HG03060 (cell line): ENCODE measurements at regions not wholly inside any gene's neighbourhood (a gene's known extent, or its start where the extent isn't known, plus 50 kb on each side); places are given as distances from the start of the nearest gene placed in this dataset.

Experiments used
- ATAC-seq: cut with Tn5 transposase; IDR thresholded peaks from one replicate; pipeline ENCODE4 v1.9.1; 2021; ENCODE audit warnings: low read depth, moderate number of reproducible peaks; ENCODE audit not compliant: unreplicated experiment

- no peak for ATAC-seq
Observed at GRCh38 chr7:106774768-106775551, 90.1 kb upstream of the PIK3CG start.

GRCh38 chr7:106775552-106775936, 89.5 kb upstream of the PIK3CG start:
- ATAC-seq: no peak

- ATAC-seq: no peak
Observed at GRCh38 chr7:106775975-106776607, 89.0 kb upstream of the PIK3CG start.

GRCh38 chr7:106776618-106777347, 88.3 kb upstream of the PIK3CG start:
- ATAC-seq: no peak

- ATAC-seq: no peak
Observed at GRCh38 chr7:106777674-106778299, 87.3 kb upstream of the PIK3CG start.

GRCh38 chr7:106778656-106779250, 86.3 kb upstream of the PIK3CG start:
- ATAC-seq: no peak

GRCh38 chr7:106779877-106780276, 85.2 kb upstream of the PIK3CG start:
- ATAC-seq: no peak

GRCh38 chr7:106781007-106781406, 84.1 kb upstream of the PIK3CG start:
- no peak for ATAC-seq

- ATAC-seq: no peak
Observed at GRCh38 chr7:106781828-106782544, 83.1 kb upstream of the PIK3CG start.

GRCh38 chr7:106783286-106783685, 81.8 kb upstream of the PIK3CG start:
- no peak for ATAC-seq

- ATAC-seq: no peak
Observed at GRCh38 chr7:106788637-106789036, 76.4 kb upstream of the PIK3CG start.

GRCh38 chr7:106791526-106791925, 73.6 kb upstream of the PIK3CG start:
- ATAC-seq: no peak

GRCh38 chr7:106792233-106792926, 72.7 kb upstream of the PIK3CG start:
- ATAC-seq: no peak

GRCh38 chr7:106793015-106793975, 71.8 kb upstream of the PIK3CG start:
- ATAC-seq: no peak

- ATAC-seq: no peak
Observed at GRCh38 chr7:106794276-106795083, 70.6 kb upstream of the PIK3CG start.

GRCh38 chr7:106795084-106795876, 69.8 kb upstream of the PIK3CG start:
- no peak for ATAC-seq

- ATAC-seq: no peak
Observed at GRCh38 chr7:106795877-106796231, 69.2 kb upstream of the PIK3CG start.
